H1 (cell line): ENCODE measurements at regions not wholly inside any gene's neighbourhood (a gene's known extent, or its start where the extent isn't known, plus 50 kb on each side); places are given as distances from the start of the nearest gene placed in this dataset.

Experiments
- CTCF ChIA-PET: fragments of 300-600 bp; sonication (Branson Sonifier 250); formaldehyde crosslinking; loops from one replicate; lab custom pipeline; 2021; ENCODE audit not compliant: partially characterized antibody; lab: Charles Lee
- POLR2A ChIA-PET: fragments of 300-600 bp; sonication (Branson Sonifier 250); formaldehyde crosslinking; loops from one replicate; lab custom pipeline; 2021; ENCODE audit warnings: inconsistent platforms; ENCODE audit not compliant: partially characterized antibody; lab: Charles Lee
- DNase-seq, 2 experiments: peaks; one replicate each; pipeline versions ENCODE4 v3.0.0 to v3.0.0-alpha.2; 2010 to 2022; ENCODE audit warnings: low spot score in 2 of 2, low read depth in 1 of 2, mixed read lengths in 1 of 2
- FAIRE-seq: peaks from 2 replicates; lab custom pipeline; 2011; peaks lifted over from hg19 to GRCh38; lab: Jason Lieb, UNC
- H2AFZ ChIP-seq: 2 replicates; pipeline ENCODE4 v1.8.1; 2012; ENCODE audit warnings: low read length, inconsistent platforms
- H2AK5ac ChIP-seq: 2 replicates; pipeline ENCODE4 v1.6.1; 2013; ENCODE audit warnings: low read depth, low read length
- H2BK120ac ChIP-seq: replicated peaks from 2 replicates; pipeline ENCODE3; 2013; ENCODE audit warnings: low read depth, low read length, inconsistent platforms
- H2BK12ac ChIP-seq: 2 replicates; pipeline ENCODE4 v1.6.1; 2013; ENCODE audit warnings: low read depth, low read length
- H2BK15ac ChIP-seq: 2 replicates; pipeline ENCODE4 v1.6.1; 2013; ENCODE audit warnings: low read length
- H2BK20ac ChIP-seq: 2 replicates; pipeline ENCODE4 v1.6.1; 2013; ENCODE audit warnings: low read length
- H2BK5ac ChIP-seq: 2 replicates; pipeline ENCODE4 v1.6.1; 2013; ENCODE audit warnings: low read depth, low read length
- H3K14ac ChIP-seq: 2 replicates; pipeline ENCODE4 v1.6.1; 2013; ENCODE audit warnings: inconsistent platforms; ENCODE audit not compliant: insufficient read length
- H3K18ac ChIP-seq: 2 replicates; pipeline ENCODE4 v1.6.1; 2013; ENCODE audit warnings: low read length; ENCODE audit errors: extremely low read depth
- H3K23ac ChIP-seq: 2 replicates; pipeline ENCODE4 v1.6.1; 2013; ENCODE audit warnings: inconsistent platforms; ENCODE audit not compliant: insufficient read length
- H3K23me2 ChIP-seq: 2 replicates; pipeline ENCODE4 v1.6.1; 2013; ENCODE audit warnings: low read depth, low read length
- H3K27ac ChIP-seq: 2 replicates; pipeline ENCODE4 v1.6.1; 2011; ENCODE audit warnings: low read depth, low read length, inconsistent platforms
- H3K27me3 ChIP-seq, 4 experiments: replicated peaks in 1 of 4; 1 replicate in 1 of 4; 2 replicates in 3 of 4; pipeline versions ENCODE4 v1.6.1 to v1.8.1; 2011 to 2013; ENCODE audit warnings: low read length in 3 of 4, mild to moderate bottlenecking in 3 of 4, inconsistent platforms in 2 of 4, mixed read lengths in 2 of 4, moderate library complexity in 1 of 4; ENCODE audit not compliant: control insufficient read depth in 3 of 4, insufficient read depth in 3 of 4; ENCODE audit errors: extremely low read depth in 1 of 4
- H3K36me3 ChIP-seq, 4 experiments: 2 replicates each; pipeline versions ENCODE4 v1.6.1 to v1.8.1; 2011 to 2013; ENCODE audit warnings: mild to moderate bottlenecking in 4 of 4, low read length in 3 of 4, moderate library complexity in 2 of 4, control low read depth in 1 of 4, inconsistent platforms in 1 of 4; ENCODE audit not compliant: insufficient read depth in 4 of 4, control insufficient read depth in 2 of 4
- H3K4ac ChIP-seq: replicated peaks from 2 replicates; pipeline ENCODE3; 2013; ENCODE audit warnings: low read length, low read depth, mixed read lengths, inconsistent platforms; ENCODE audit not compliant: insufficient read length
- H3K4me1 ChIP-seq, 4 experiments: replicated peaks in 1 of 4; 1 replicate in 1 of 4; 2 replicates in 3 of 4; pipeline versions ENCODE4 v1.6.1 to v1.8.1; 2011 to 2013; ENCODE audit warnings: low read length in 3 of 4, inconsistent platforms in 2 of 4, mixed read lengths in 1 of 4; ENCODE audit not compliant: insufficient read depth in 4 of 4, control insufficient read depth in 3 of 4
- H3K4me2 ChIP-seq, 2 experiments: 2 replicates each; pipeline versions ENCODE4 v1.6.1 to v1.8.1; 2011 to 2013; ENCODE audit warnings: low read depth in 2 of 2, low read length in 2 of 2, control low read depth in 1 of 2, inconsistent platforms in 1 of 2, mild to moderate bottlenecking in 1 of 2; ENCODE audit not compliant: insufficient read depth in 1 of 2
- H3K4me3 ChIP-seq, 4 experiments: fragments of 200-600, 300-600 bp in 1 of 4; sonication (generic), shearing (Covaris generic), sonication (Bioruptor Twin) in 1 of 4; 2 replicates each; pipeline versions ENCODE4 v1.5.1 to v1.8.1; 2011 to 2016; ENCODE audit warnings: low read length in 4 of 4, low read depth in 3 of 4, control low read depth in 2 of 4, inconsistent platforms in 2 of 4, mild to moderate bottlenecking in 2 of 4, mixed read lengths in 1 of 4, moderate library complexity in 1 of 4; ENCODE audit not compliant: insufficient read depth in 2 of 4; ENCODE audit errors: extremely low read depth in 1 of 4
- H3K56ac ChIP-seq: replicated peaks from 2 replicates; pipeline ENCODE3; 2013; ENCODE audit warnings: low read depth, mild to moderate bottlenecking, mixed read lengths, low read length, inconsistent platforms; ENCODE audit not compliant: insufficient read length
- H3K79me1 ChIP-seq: 2 replicates; pipeline ENCODE4 v1.6.1; 2013; ENCODE audit warnings: low read depth, low read length, control low read depth
- H3K79me2 ChIP-seq, 2 experiments: 2 replicates each; pipeline versions ENCODE4 v1.6.1 to v1.8.1; 2012 to 2013; ENCODE audit warnings: low read length in 2 of 2, mild to moderate bottlenecking in 2 of 2, inconsistent platforms in 1 of 2; ENCODE audit not compliant: insufficient read depth in 2 of 2, control insufficient read depth in 1 of 2
- H3K9ac ChIP-seq, 4 experiments: replicated peaks in 1 of 4; 1 replicate in 1 of 4; 2 replicates in 3 of 4; pipeline versions ENCODE4 v1.6.1 to v1.8.1; 2011 to 2013; ENCODE audit warnings: low read depth in 3 of 4, low read length in 3 of 4, control low read depth in 2 of 4, mild to moderate bottlenecking in 2 of 4, moderate library complexity in 2 of 4, inconsistent platforms in 1 of 4; ENCODE audit errors: extremely low read depth in 1 of 4
- H3K9me3 ChIP-seq, 2 experiments: 2 replicates each; pipeline versions ENCODE4 v1.6.1 to v1.8.1; 2012 to 2013; ENCODE audit warnings: mild to moderate bottlenecking in 2 of 2, moderate library complexity in 2 of 2, control low read depth in 1 of 2, inconsistent platforms in 1 of 2, low read depth in 1 of 2, low read length in 1 of 2, mixed read lengths in 1 of 2; ENCODE audit not compliant: insufficient read depth in 2 of 2
- H4K20me1 ChIP-seq, 2 experiments: replicated peaks in 1 of 2; 2 replicates each; pipeline versions ENCODE3 to v1.8.1; 2011 to 2013; ENCODE audit warnings: inconsistent platforms in 2 of 2, low read length in 2 of 2, mild to moderate bottlenecking in 1 of 2; ENCODE audit not compliant: insufficient read depth in 2 of 2, control insufficient read depth in 1 of 2
- H4K5ac ChIP-seq: 2 replicates; pipeline ENCODE4 v1.6.1; 2013; ENCODE audit warnings: low read length, low read depth, mixed read lengths, inconsistent platforms; ENCODE audit not compliant: insufficient read length
- H4K8ac ChIP-seq: 2 replicates; pipeline ENCODE4 v1.8.0; 2013; ENCODE audit warnings: mild to moderate bottlenecking, moderate library complexity, low read length, inconsistent platforms; ENCODE audit not compliant: insufficient read depth; ENCODE audit errors: extremely low read depth
- H4K91ac ChIP-seq: replicated peaks from 2 replicates; pipeline ENCODE3; 2013; ENCODE audit warnings: low read length, mixed read lengths, inconsistent platforms; ENCODE audit not compliant: insufficient read length
- ASH2L ChIP-seq: fragments of 200-600, 300-600 bp; sonication (generic); IDR thresholded peaks from one replicate; pipeline ENCODE4 v1.7.1; 2017; ENCODE audit warnings: low read length
- BACH1 ChIP-seq: IDR thresholded peaks from 2 replicates; pipeline ENCODE4 v1.6.1; 2012; ENCODE audit warnings: low read length, improper control_type of control experiment
- CEBPB ChIP-seq: IDR thresholded peaks from 2 replicates; pipeline ENCODE4 v1.6.1; 2012; ENCODE audit warnings: low read depth, low read length
- FOSL1 ChIP-seq: IDR thresholded peaks from 2 replicates; pipeline ENCODE4 v1.6.1; 2011; ENCODE audit warnings: mild to moderate bottlenecking, low read depth, low read length, moderate library complexity; ENCODE audit not compliant: insufficient read depth
- HDAC2 ChIP-seq, 2 experiments: fragments of 300-600 bp in 1 of 2; sonication (generic) in 1 of 2; IDR thresholded peaks; 2 replicates each; pipeline ENCODE4 v1.6.1; 2011 to 2012; ENCODE audit warnings: low read depth in 2 of 2, low read length in 2 of 2, mild to moderate bottlenecking in 2 of 2, moderate library complexity in 2 of 2, borderline replicate concordance in 1 of 2, inconsistent platforms in 1 of 2
- JUND ChIP-seq: IDR thresholded peaks from 2 replicates; pipeline ENCODE4 v1.6.1; 2011; ENCODE audit warnings: mild to moderate bottlenecking, improper control_type of control experiment, low read length
- NRF1 ChIP-seq: IDR thresholded peaks from 2 replicates; pipeline ENCODE4 v1.6.1; 2011; ENCODE audit warnings: mild to moderate bottlenecking, low read depth, low read length, improper control_type of control experiment
- RAD21 ChIP-seq, 2 experiments: IDR thresholded peaks in 1 of 2; conservative IDR thresholded peaks in 1 of 2; 2 replicates each; pipeline ENCODE4 v1.6.1; 2011; ENCODE audit warnings: low read depth in 2 of 2, low read length in 2 of 2, improper control_type of control experiment in 1 of 2, inconsistent platforms in 1 of 2, mild to moderate bottlenecking in 1 of 2, moderate library complexity in 1 of 2
- SP1 ChIP-seq: IDR thresholded peaks from 2 replicates; pipeline ENCODE4 v1.6.1; 2011; ENCODE audit warnings: low read depth, low read length
- SP4 ChIP-seq: IDR thresholded peaks from 2 replicates; pipeline ENCODE4 v1.6.1; 2012; ENCODE audit warnings: low read length, inconsistent platforms
- YY1 ChIP-seq: IDR thresholded peaks from 2 replicates; pipeline ENCODE4 v1.6.1; 2011; ENCODE audit warnings: low read depth, mild to moderate bottlenecking, low read length
- WGBS, 2 experiments: shearing (Covaris generic) in 1 of 2; methylation state at CpG; one replicate each; pipeline versions ENCODE4 v1.1.6 to v1.1.7; 2013 to 2015; ENCODE audit warnings: low lambda C conversion rate in 2 of 2, mixed read lengths in 2 of 2, inconsistent platforms in 1 of 2, low coverage in 1 of 2, missing lambda C conversion rate in 1 of 2; ENCODE audit not compliant: insufficient replicate concordance in 2 of 2, insufficient coverage in 1 of 2, insufficient read length in 1 of 2; ENCODE audit errors: extremely low coverage in 1 of 2, missing lambda C conversion rate in 1 of 2; 5-methylcytosine and 5-hydroxymethylcytosine counted together

DNA sequence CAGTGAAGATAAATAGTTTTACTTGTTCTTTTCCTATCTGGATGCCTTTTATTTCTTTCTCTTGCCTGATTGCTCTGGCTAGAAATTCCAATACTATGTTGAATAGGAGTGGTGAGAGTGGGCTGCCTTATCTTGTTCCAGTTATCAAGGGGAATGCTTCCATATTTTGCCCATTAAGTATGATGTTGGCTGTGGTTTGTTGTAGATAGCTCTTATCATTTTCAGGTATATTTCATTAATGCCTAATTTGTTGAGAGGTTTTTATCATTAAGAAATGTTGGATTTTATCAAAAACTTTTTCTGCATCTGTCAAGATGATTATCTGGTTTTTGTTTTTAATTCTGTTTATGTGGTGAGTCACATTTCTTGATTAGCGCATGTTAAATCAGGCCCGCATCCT lies 655.8 kb downstream of the NUP35 start:
- no peak overlapping the region for H3K18ac ChIP-seq
- H3K4me2 ChIP-seq, result no peak overlapping the region
- H2BK15ac ChIP-seq, result no peak overlapping the region
- no peaks in the 10 kb centered on the region for H3K79me2 ChIP-seq
- H3K4me3 ChIP-seq, result no peak overlapping the region
- 48% methylated on average over 2 of the region's 2 CpGs; no CpG with 5 or more reads in 1 of the 2 experiments for WGBS, 2 experiments
- no peak overlapping the region for H2BK20ac ChIP-seq
- H4K5ac ChIP-seq, result no peak overlapping the region
- ChIA-PET POLR2A (no interaction called here), CTCF (no interaction called here)
- no peak overlapping the region for H3K27ac ChIP-seq
- FAIRE-seq (no peak), DNase-seq (no peak)
- TF ChIP-seq JUND (no peak), FOSL1 (no peak), CEBPB (no peak), SP4 (no peak), ASH2L (no peak), SP1 (no peak), BACH1 (no peak), HDAC2 (IDR thresholded peaks at IDR 0.05; ENCODE audit: borderline replicate concordance in 1 of 2, low read depth in 2 of 2, low read length in 2 of 2) (no peak), YY1 (no peak), RAD21 (IDR thresholded peaks at IDR 0.05 in 1 of 2, conservative IDR thresholded peaks at IDR 0.05 in 1 of 2; ENCODE audit: low read depth in 2 of 2, low read length in 2 of 2) (no peak), NRF1 (no peak)
- H2BK5ac ChIP-seq, result no peak overlapping the region
- no peak overlapping the region for H3K4ac ChIP-seq
- no peaks in the 10 kb centered on the region for H3K23me2 ChIP-seq
- no peak overlapping the region for H2AFZ ChIP-seq
- H2BK120ac ChIP-seq, result no peak overlapping the region
- no peak overlapping the region for H3K56ac ChIP-seq
- no peaks in the 10 kb centered on the region for H3K9me3 ChIP-seq
- no peak overlapping the region for H2AK5ac ChIP-seq
- H3K36me3 ChIP-seq, result no peaks in the 10 kb centered on the region
- no peaks in the 10 kb centered on the region for H4K20me1 ChIP-seq
- H3K27me3 ChIP-seq, result no peaks in the 10 kb centered on the region
- no peaks in the 10 kb centered on the region for H3K4me1 ChIP-seq
- H3K9ac ChIP-seq, result no peak overlapping the region
- H3K14ac ChIP-seq, result no peak overlapping the region
- H2BK12ac ChIP-seq, result no peak overlapping the region
- H3K23ac ChIP-seq, result no peak overlapping the region
- H3K79me1 ChIP-seq, result no peaks in the 10 kb centered on the region
- H4K91ac ChIP-seq, result no peak overlapping the region
- H4K8ac ChIP-seq, result no peak overlapping the region
